Chondrocyte (in vitro differentiated cells): ENCODE measurements at regions not wholly inside any gene's neighbourhood (a gene's known extent, or its start where the extent isn't known, plus 50 kb on each side); places are given as distances from the start of the nearest gene placed in this dataset.

Source experiments
- DNase-seq: peaks from one replicate; pipeline ENCODE4 v3.0.0; 2021; ENCODE audit warnings: mixed read lengths, low spot score
- H3K27ac Mint-ChIP-seq: one replicate; pipeline ENCODE4 v1.8.0; 2021; ENCODE audit warnings: mild to moderate bottlenecking, moderate library complexity, mixed read lengths; ENCODE audit not compliant: unreplicated experiment
- H3K27me3 Mint-ChIP-seq: 2 replicates; pipeline ENCODE4 v1.8.0; 2021; ENCODE audit warnings: low read depth, mixed read lengths
- H3K36me3 Mint-ChIP-seq: 2 replicates; pipeline ENCODE4 v1.8.0; 2021; ENCODE audit warnings: low read depth, mixed read lengths
- H3K4me1 Mint-ChIP-seq: 2 replicates; pipeline ENCODE4 v1.8.0; 2021; ENCODE audit warnings: low read depth, mild to moderate bottlenecking, mixed read lengths
- H3K4me3 Mint-ChIP-seq: one replicate; pipeline ENCODE4 v1.8.0; 2021; ENCODE audit warnings: mild to moderate bottlenecking, moderate library complexity, mixed read lengths; ENCODE audit not compliant: unreplicated experiment
- H3K9me3 Mint-ChIP-seq: 2 replicates; pipeline ENCODE4 v1.8.0; 2021; ENCODE audit warnings: low read depth, mixed read lengths
- CTCF ChIP-seq: fragments of 200-600 bp; sonication (generic); IDR thresholded peaks from 2 replicates; pipeline ENCODE4 v1.5.0; 2021; ENCODE audit warnings: antibody characterized with exemption, mild to moderate bottlenecking, moderate library complexity

- Mint-ChIP-seq H3K27ac (no peak overlapping the region), H3K9me3 (no peaks in the 10 kb centered on the region), H3K27me3 (no peaks in the 10 kb centered on the region), H3K4me1 (peaks cover 6% of the 10 kb centered on the region), H3K36me3 (no peaks in the 10 kb centered on the region), H3K4me3 (no peak overlapping the region)
- DNase-seq = no peak
- no peak for TF ChIP-seq CTCF
These were observed 167.2 kb upstream of the SPOPL start for GRCh38 chr2:138334323-138334722.

GRCh38 chr2:138335036-138335435 lies 166.5 kb upstream of the SPOPL start:
- TF ChIP-seq CTCF = no peak
- Mint-ChIP-seq H3K36me3 (no peaks in the 10 kb centered on the region), H3K27me3 (no peaks in the 10 kb centered on the region), H3K9me3 (no peaks in the 10 kb centered on the region), H3K4me1 (peaks cover 2% of the 10 kb centered on the region), H3K27ac (no peak overlapping the region), H3K4me3 (no peak overlapping the region)
- DNase-seq = no peak

GRCh38 chr2:138336146-138336545 lies 165.4 kb upstream of the SPOPL start:
- no peaks in the 10 kb centered on the region for H3K27me3 Mint-ChIP-seq
- peaks cover 2% of the 10 kb centered on the region for H3K4me1 Mint-ChIP-seq
- H3K4me3 Mint-ChIP-seq = no peak overlapping the region
- no peaks in the 10 kb centered on the region for H3K36me3 Mint-ChIP-seq
- no peak for DNase-seq
- no peaks in the 10 kb centered on the region for H3K9me3 Mint-ChIP-seq
- H3K27ac Mint-ChIP-seq = no peak overlapping the region
- TF ChIP-seq CTCF = no peak

GRCh38 chr2:138355244-138355643 lies 146.3 kb upstream of the SPOPL start:
- no peak overlapping the region for H3K4me3 Mint-ChIP-seq
- H3K9me3 Mint-ChIP-seq = no peaks in the 10 kb centered on the region
- no peak overlapping the region for H3K27ac Mint-ChIP-seq
- peaks cover 4% of the 10 kb centered on the region for H3K36me3 Mint-ChIP-seq
- no peak for TF ChIP-seq CTCF
- H3K4me1 Mint-ChIP-seq = peaks cover 8% of the 10 kb centered on the region
- peaks cover 21% of the 10 kb centered on the region for H3K27me3 Mint-ChIP-seq
- no peak for DNase-seq

- Mint-ChIP-seq H3K4me3 (no peak overlapping the region), H3K4me1 (peaks cover 8% of the 10 kb centered on the region), H3K36me3 (peaks cover 4% of the 10 kb centered on the region), H3K27ac (no peak overlapping the region), H3K9me3 (no peaks in the 10 kb centered on the region), H3K27me3 (peaks cover 21% of the 10 kb centered on the region)
- no peak for DNase-seq
- no peak for TF ChIP-seq CTCF
These were observed 145.4 kb upstream of the SPOPL start for GRCh38 chr2:138356178-138356577.
